Coronary artery (tissue), 2 donors: ENCODE measurements at regions not wholly inside any gene's neighbourhood (a gene's known extent, or its start where the extent isn't known, plus 50 kb on each side); places are given as distances from the start of the nearest gene placed in this dataset.

Experiments used
- DNase-seq: peaks from one replicate; pipeline ENCODE4 v3.0.0-alpha.2; 2017; ENCODE audit warnings: low spot score
- H3K27ac ChIP-seq, 2 donors: fragments of 200-600 bp; sonication (generic); one replicate each; pipeline ENCODE4 v1.5.1; 2016 to 2019
- H3K4me3 ChIP-seq: fragments of 200-600 bp; sonication (generic); 2 replicates; pipeline ENCODE4 v1.5.1; 2016; ENCODE audit warnings: mild to moderate bottlenecking, moderate library complexity
- TF ChIP-seq, protein P1 (sequence below): fragments of 200-600 bp; sonication (generic); IDR thresholded peaks from one replicate; pipeline ENCODE4 v1.5.1; 2019; ENCODE audit warnings: antibody characterized with exemption

- Histone ChIP-seq H3K4me3 (no peak overlapping the region), H3K27ac (no peak overlapping the region)
- no peak for DNase-seq
- TF ChIP-seq, protein P1, sequence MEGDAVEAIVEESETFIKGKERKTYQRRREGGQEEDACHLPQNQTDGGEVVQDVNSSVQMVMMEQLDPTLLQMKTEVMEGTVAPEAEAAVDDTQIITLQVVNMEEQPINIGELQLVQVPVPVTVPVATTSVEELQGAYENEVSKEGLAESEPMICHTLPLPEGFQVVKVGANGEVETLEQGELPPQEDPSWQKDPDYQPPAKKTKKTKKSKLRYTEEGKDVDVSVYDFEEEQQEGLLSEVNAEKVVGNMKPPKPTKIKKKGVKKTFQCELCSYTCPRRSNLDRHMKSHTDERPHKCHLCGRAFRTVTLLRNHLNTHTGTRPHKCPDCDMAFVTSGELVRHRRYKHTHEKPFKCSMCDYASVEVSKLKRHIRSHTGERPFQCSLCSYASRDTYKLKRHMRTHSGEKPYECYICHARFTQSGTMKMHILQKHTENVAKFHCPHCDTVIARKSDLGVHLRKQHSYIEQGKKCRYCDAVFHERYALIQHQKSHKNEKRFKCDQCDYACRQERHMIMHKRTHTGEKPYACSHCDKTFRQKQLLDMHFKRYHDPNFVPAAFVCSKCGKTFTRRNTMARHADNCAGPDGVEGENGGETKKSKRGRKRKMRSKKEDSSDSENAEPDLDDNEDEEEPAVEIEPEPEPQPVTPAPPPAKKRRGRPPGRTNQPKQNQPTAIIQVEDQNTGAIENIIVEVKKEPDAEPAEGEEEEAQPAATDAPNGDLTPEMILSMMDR = no peak
Measured at GRCh38 chr5:110050640-110051345, 361.1 kb downstream of the MAN2A1 start.

DNA sequence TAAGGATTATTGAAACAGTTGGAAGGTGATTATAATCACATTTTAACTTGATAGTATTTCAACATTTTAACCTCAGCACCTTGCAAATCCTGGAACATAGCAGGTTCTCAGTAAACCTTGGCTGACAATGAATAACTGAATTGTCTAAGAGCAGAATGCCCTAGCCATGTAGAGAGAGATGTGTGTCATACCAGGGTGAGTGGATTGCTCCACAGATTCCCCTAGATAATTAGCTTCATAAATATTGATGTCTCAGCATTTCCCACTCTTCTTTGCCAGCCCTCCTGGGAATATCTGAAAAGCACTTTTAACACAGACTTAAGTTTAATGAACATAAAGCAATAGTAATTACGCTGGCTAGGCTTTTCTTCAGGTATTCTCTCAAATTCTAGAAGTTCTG is 363.5 kb downstream of the MAN2A1 start:
- H3K27ac ChIP-seq = no peak overlapping the region
- TF ChIP-seq, protein P1 = no peak
- DNase-seq = no peak
- H3K4me3 ChIP-seq = no peak overlapping the region

DNA sequence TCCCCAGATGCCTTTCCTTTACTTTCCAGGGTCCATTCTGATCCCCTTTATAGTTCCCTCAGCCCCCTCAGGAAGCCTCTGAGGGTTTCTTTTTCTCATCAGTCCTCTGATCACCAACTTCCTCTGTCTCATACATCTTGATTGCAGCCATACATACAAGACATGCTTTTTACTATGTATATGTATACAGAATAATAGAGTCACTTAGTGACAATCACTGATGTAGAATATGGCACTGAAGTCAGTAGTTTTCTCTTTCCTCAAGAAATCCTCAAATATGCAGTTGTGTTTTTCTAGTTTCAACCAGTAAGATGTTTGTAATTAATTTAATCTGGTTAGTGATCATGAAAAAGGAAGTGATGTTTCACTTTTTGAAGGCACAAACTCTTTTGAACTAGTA is 364.1 kb downstream of the MAN2A1 start:
- TF ChIP-seq, protein P1 = no peak
- no peak for DNase-seq
- Histone ChIP-seq H3K4me3 (no peak overlapping the region), H3K27ac (no peak overlapping the region)

DNA sequence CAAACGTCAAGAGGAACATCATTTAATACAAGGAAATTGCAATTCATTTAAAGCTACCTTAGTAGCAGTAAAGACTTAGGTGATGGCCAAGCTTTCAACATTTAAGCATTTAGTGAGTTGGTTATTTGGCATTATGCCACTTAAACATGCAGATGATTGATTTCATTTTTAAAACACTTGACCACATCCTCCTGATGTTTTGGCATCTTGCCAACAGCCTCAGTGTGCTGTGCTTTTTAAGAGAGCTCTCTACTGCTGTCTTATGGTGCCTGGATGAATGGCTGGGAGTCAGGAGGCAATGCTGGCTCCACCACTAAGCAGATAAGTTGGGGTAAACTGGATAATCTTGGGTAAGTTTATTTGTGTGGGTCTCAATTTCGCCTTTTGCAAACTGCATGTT is 364.5 kb downstream of the MAN2A1 start:
- TF ChIP-seq, protein P1 = no peak
- Histone ChIP-seq H3K27ac (no peak overlapping the region), H3K4me3 (no peak overlapping the region)
- no peak for DNase-seq

GRCh38 chr5:110055302-110055701 is 365.6 kb downstream of the MAN2A1 start:
- no peak for DNase-seq
- no peak overlapping the region for H3K4me3 ChIP-seq
- TF ChIP-seq, protein P1 = no peak
- H3K27ac ChIP-seq = no peak overlapping the region

DNA sequence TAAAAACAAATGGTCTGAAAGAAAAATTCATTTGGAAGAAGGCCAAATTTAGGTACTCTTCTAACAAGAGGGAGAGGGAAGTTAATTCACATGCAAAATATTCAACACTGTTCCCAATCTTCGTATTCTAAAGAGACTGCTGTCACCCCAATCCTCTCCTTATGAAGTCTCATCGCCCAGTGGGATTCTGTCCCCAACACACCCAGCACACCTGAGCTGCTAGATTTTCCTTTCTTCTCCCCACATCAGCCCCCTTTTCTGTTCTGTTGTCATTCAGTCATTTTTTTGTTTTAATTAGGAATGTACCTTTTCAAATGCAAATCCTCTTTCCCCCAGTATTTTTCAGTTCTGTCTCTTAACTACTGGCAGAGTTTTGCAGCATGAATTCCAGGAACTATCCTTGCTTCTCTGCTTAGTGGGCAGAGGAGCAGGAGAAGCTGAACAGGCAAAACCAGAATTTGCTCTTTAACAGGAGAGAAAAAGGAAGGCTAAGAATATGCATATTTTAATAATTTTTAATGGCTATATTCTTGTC is 366.9 kb downstream of the MAN2A1 start:
- TF ChIP-seq, protein P1 = no peak
- H3K4me3 ChIP-seq = no peak overlapping the region
- DNase-seq = no peak
- H3K27ac ChIP-seq = no peak overlapping the region

DNA sequence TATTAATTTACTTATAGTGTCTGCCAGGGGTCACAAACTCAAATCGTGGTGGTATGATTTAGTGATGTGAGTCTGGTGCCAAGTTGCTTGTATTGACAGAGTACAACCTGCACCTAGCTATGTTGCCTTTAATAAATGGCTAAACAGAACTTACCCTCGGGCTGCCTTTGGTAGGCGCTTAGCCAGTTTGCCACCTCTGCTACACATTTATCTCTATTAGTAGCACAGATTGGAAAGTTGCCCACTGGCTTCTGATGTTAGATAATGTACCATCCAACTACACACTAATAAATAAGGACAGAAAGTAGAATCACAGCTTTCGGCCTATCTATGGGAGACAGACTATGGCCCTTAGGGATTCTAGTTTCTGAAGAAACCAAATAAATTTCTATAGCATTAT is 368.4 kb downstream of the MAN2A1 start:
- TF ChIP-seq, protein P1 = no peak
- no peak for DNase-seq
- no peak overlapping the region for H3K27ac ChIP-seq
- no peak overlapping the region for H3K4me3 ChIP-seq
